H9 (cell line): ENCODE measurements at regions not wholly inside any gene's neighbourhood (a gene's known extent, or its start where the extent isn't known, plus 50 kb on each side); places are given as distances from the start of the nearest gene placed in this dataset.

Experiments used
- DNase-seq: peaks from one replicate; pipeline ENCODE4 v3.0.0-alpha.2; 2017
- H2AFZ ChIP-seq: one replicate; pipeline ENCODE4 v1.6.1; 2013; ENCODE audit warnings: mild to moderate bottlenecking, low read length, control low read depth, moderate library complexity
- H2AK5ac ChIP-seq: 2 replicates; pipeline ENCODE4 v1.6.1; 2013; ENCODE audit warnings: low read length, control low read depth, mixed read lengths; ENCODE audit not compliant: insufficient read length
- H2BK120ac ChIP-seq: one replicate; pipeline ENCODE4 v1.6.1; 2013; ENCODE audit warnings: low read depth, mild to moderate bottlenecking, low read length, control low read depth, inconsistent platforms; ENCODE audit not compliant: poor library complexity, severe bottlenecking
- H2BK12ac ChIP-seq: 2 replicates; pipeline ENCODE4 v1.6.1; 2013; ENCODE audit warnings: low read length, control low read depth, mixed read lengths, low read depth; ENCODE audit not compliant: insufficient read length
- H2BK15ac ChIP-seq: 2 replicates; pipeline ENCODE4 v1.6.1; 2013; ENCODE audit warnings: low read depth, low read length, control low read depth
- H2BK20ac ChIP-seq: one replicate; pipeline ENCODE4 v1.6.1; 2013; ENCODE audit warnings: low read depth, mild to moderate bottlenecking, low read length, control low read depth, inconsistent platforms; ENCODE audit not compliant: poor library complexity, severe bottlenecking
- H2BK5ac ChIP-seq: 2 replicates; pipeline ENCODE4 v1.6.1; 2013; ENCODE audit warnings: low read length, control low read depth, mixed read lengths; ENCODE audit not compliant: insufficient read length
- H3K14ac ChIP-seq: 2 replicates; pipeline ENCODE4 v1.6.1; 2013; ENCODE audit warnings: low read length, control low read depth; ENCODE audit not compliant: insufficient read depth
- H3K18ac ChIP-seq: 2 replicates; pipeline ENCODE4 v1.6.1; 2013; ENCODE audit warnings: low read depth, mild to moderate bottlenecking, mixed read lengths, low read length, control low read depth; ENCODE audit not compliant: insufficient read length
- H3K23ac ChIP-seq: 2 replicates; pipeline ENCODE4 v1.6.1; 2013; ENCODE audit warnings: low read length, control low read depth, mixed read lengths, low read depth; ENCODE audit not compliant: insufficient read length
- H3K23me2 ChIP-seq: 2 replicates; pipeline ENCODE4 v1.6.1; 2013; ENCODE audit warnings: low read depth, mild to moderate bottlenecking, mixed read lengths, low read length, control low read depth; ENCODE audit not compliant: insufficient read length, poor library complexity, severe bottlenecking
- H3K27ac ChIP-seq: 2 replicates; pipeline ENCODE4 v1.5.1; 2013; ENCODE audit warnings: low read length, control low read depth, mixed read lengths, low read depth; ENCODE audit not compliant: insufficient read length
- H3K27me3 ChIP-seq: 2 replicates; pipeline ENCODE4 v1.6.1; 2013; ENCODE audit warnings: low read length, control low read depth, inconsistent platforms; ENCODE audit not compliant: insufficient read depth
- H3K4ac ChIP-seq: 2 replicates; pipeline ENCODE4 v1.6.1; 2013; ENCODE audit warnings: low read depth, mild to moderate bottlenecking, control low read depth, inconsistent platforms, low read length, moderate library complexity
- H3K4me1 ChIP-seq: 2 replicates; pipeline ENCODE4 v1.6.1; 2013; ENCODE audit warnings: low read length, control low read depth, inconsistent platforms; ENCODE audit not compliant: insufficient read depth
- H3K4me2 ChIP-seq: 2 replicates; pipeline ENCODE4 v1.6.1; 2013; ENCODE audit warnings: low read length, control low read depth, mixed read lengths; ENCODE audit not compliant: insufficient read length, insufficient read depth
- H3K56ac ChIP-seq: 2 replicates; pipeline ENCODE4 v1.6.1; 2013; ENCODE audit warnings: low read depth, mild to moderate bottlenecking, mixed read lengths, low read length, control low read depth; ENCODE audit not compliant: insufficient read length
- H3K79me1 ChIP-seq: 2 replicates; pipeline ENCODE4 v1.6.1; 2013; ENCODE audit warnings: low read depth, mild to moderate bottlenecking, moderate library complexity, low read length, control low read depth, inconsistent platforms; ENCODE audit not compliant: insufficient read depth, poor library complexity, severe bottlenecking
- H3K79me2 ChIP-seq: 2 replicates; pipeline ENCODE4 v1.6.1; 2013; ENCODE audit warnings: low read length, control low read depth, inconsistent platforms; ENCODE audit not compliant: insufficient read depth
- H3K9ac ChIP-seq: 2 replicates; pipeline ENCODE4 v1.6.1; 2013; ENCODE audit warnings: low read length, control low read depth, mixed read lengths; ENCODE audit not compliant: insufficient read length; ENCODE audit errors: extremely low read depth
- H3K9me3 ChIP-seq: one replicate; pipeline ENCODE4 v1.6.1; 2013; ENCODE audit warnings: low read depth, low read length, inconsistent platforms; ENCODE audit not compliant: control insufficient read depth
- H3T11ph ChIP-seq: one replicate; pipeline ENCODE4 v1.6.1; 2013; ENCODE audit warnings: mild to moderate bottlenecking, low read length, control low read depth, inconsistent platforms
- H4K20me1 ChIP-seq: one replicate; pipeline ENCODE4 v1.6.1; 2013; ENCODE audit not compliant: control insufficient read depth, insufficient read length, insufficient read depth
- H4K5ac ChIP-seq: 2 replicates; pipeline ENCODE4 v1.6.1; 2013; ENCODE audit warnings: low read depth, mild to moderate bottlenecking, mixed read lengths, low read length, control low read depth; ENCODE audit not compliant: insufficient read length
- H4K8ac ChIP-seq: replicated peaks from 2 replicates; pipeline ENCODE4 v1.6.1; 2013; ENCODE audit warnings: low read length, control low read depth, mixed read lengths, low read depth; ENCODE audit not compliant: insufficient read length
- H4K91ac ChIP-seq: 2 replicates; pipeline ENCODE4 v1.6.1; 2013; ENCODE audit warnings: low read depth, mild to moderate bottlenecking, moderate library complexity, mixed read lengths, low read length, control low read depth; ENCODE audit not compliant: insufficient read length
- H3K27ac Mint-ChIP-seq, 3 experiments: 2 replicates in 2 of 3; 3 replicates in 1 of 3; pipeline ENCODE4 v1.8.0; 2020 to 2021; ENCODE audit warnings: mixed read lengths in 3 of 3, mild to moderate bottlenecking in 1 of 3, moderate library complexity in 1 of 3
- H3K27me3 Mint-ChIP-seq: 2 replicates; pipeline ENCODE4 v1.8.0; 2021; ENCODE audit warnings: low read depth, mild to moderate bottlenecking, moderate library complexity, mixed read lengths
- H3K36me3 Mint-ChIP-seq, 3 experiments: 2 replicates in 2 of 3; 3 replicates in 1 of 3; pipeline ENCODE4 v1.8.0; 2020 to 2021; ENCODE audit warnings: low read depth in 3 of 3, mixed read lengths in 3 of 3; ENCODE audit not compliant: insufficient read depth in 1 of 3
- H3K4me1 Mint-ChIP-seq, 2 experiments: 2 replicates each; pipeline ENCODE4 v1.8.0; 2020; ENCODE audit warnings: mixed read lengths in 2 of 2
- H3K4me3 Mint-ChIP-seq, 2 experiments: 2 replicates in 1 of 2; 3 replicates in 1 of 2; pipeline ENCODE4 v1.8.0; 2020 to 2021; ENCODE audit warnings: mild to moderate bottlenecking in 2 of 2, mixed read lengths in 2 of 2, moderate library complexity in 1 of 2
- H3K9me3 Mint-ChIP-seq, 2 experiments: 2 replicates in 1 of 2; 3 replicates in 1 of 2; pipeline ENCODE4 v1.8.0; 2020; ENCODE audit warnings: mild to moderate bottlenecking in 2 of 2, mixed read lengths in 2 of 2, moderate library complexity in 1 of 2
- CTCF ChIP-seq: fragments of 200-600 bp; sonication (generic); conservative IDR thresholded peaks from 3 replicates; pipeline ENCODE4 v1.8.0; 2021; ENCODE audit warnings: antibody characterized with exemption, mild to moderate bottlenecking
- WGBS: extraction: QIAGEN DNeasy Blood & Tissue Kit; methylation state at CpG from one replicate; pipeline ENCODE4 v1.1.7; 2013; ENCODE audit warnings: missing lambda C conversion rate, low lambda C conversion rate, mixed read lengths; ENCODE audit not compliant: insufficient read length; ENCODE audit errors: extremely low coverage; 5-methylcytosine and 5-hydroxymethylcytosine counted together

- Histone ChIP-seq H4K91ac (no peak overlapping the region), H3K56ac (no peak overlapping the region), H3K4ac (no peak overlapping the region), H3K27me3 (no peaks in the 10 kb centered on the region), H3K18ac (no peak overlapping the region), H3K23ac (no peak overlapping the region), H2AK5ac (no peak overlapping the region), H2BK120ac (no peak overlapping the region), H4K20me1 (no peaks in the 10 kb centered on the region), H3K4me2 (no peak overlapping the region), H4K8ac (no peak overlapping the region), H3T11ph (no peak overlapping the region), H4K5ac (no peak overlapping the region), H3K9ac (no peak overlapping the region), H2BK15ac (no peak overlapping the region), H2BK12ac (no peak overlapping the region), H3K79me2 (no peaks in the 10 kb centered on the region), H3K4me1 (no peaks in the 10 kb centered on the region), H3K79me1 (no peaks in the 10 kb centered on the region), H2BK20ac (no peak overlapping the region), H2BK5ac (no peak overlapping the region), H3K14ac (no peak overlapping the region), H3K23me2 (no peaks in the 10 kb centered on the region), H3K27ac (no peak overlapping the region), H2AFZ (no peak overlapping the region), H3K9me3 (no peaks in the 10 kb centered on the region)
- TF ChIP-seq CTCF: no peak
- Mint-ChIP-seq H3K9me3 (no peaks in the 10 kb centered on the region), H3K27ac (no peak overlapping the region), H3K36me3 (no peaks in the 10 kb centered on the region), H3K4me3 (no peak overlapping the region), H3K4me1 (no peaks in the 10 kb centered on the region), H3K27me3 (no peaks in the 10 kb centered on the region)
- no peak for DNase-seq
- WGBS: no CpG with 5 or more reads among the region's 8 CpGs
Measured at GRCh38 chr13:84127597-84128128, 245.4 kb upstream of the SLITRK1 start.
